ENCODE measurements at regions not wholly inside any gene's neighbourhood (a gene's known extent, or its start where the extent isn't known, plus 50 kb on each side); places are given as distances from the start of the nearest gene placed in this dataset.

DNA sequence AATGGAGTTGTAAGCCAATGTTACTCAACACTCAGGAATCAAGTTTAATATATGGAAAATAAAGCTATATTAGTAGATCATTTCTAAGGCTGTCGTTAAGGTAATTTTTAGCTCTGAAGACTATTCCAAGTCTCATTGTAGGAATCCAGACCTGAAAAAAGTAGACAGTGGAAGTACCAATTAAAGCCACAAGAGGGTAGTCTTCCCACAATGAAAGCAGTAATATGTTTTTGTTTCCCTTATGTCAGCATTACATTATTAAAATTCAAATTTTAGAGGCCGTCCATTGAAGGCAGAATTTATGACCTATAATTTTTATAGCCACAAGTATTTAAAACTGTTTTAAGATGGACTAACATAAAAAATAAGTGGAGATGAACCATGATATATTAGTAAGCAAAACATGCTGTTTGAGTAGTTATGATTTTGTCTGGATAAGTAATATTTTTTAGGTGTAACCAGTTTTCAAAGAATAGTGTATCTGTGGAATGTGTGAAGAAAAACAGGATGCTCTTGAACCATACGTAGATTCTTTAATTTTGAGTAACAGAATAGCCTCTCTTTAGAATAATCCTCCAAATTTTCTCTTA is 372.6 kb upstream of the TECRL start:
- no peak for TF ChIP-seq CEBPB (IDR thresholded peaks at IDR 0.05)
- no peak for TF ChIP-seq NFIC (IDR thresholded peaks at IDR 0.05)
- TF ChIP-seq MAX (IDR thresholded peaks at IDR 0.05), result no peak
- TF ChIP-seq RAD21 (IDR thresholded peaks at IDR 0.05; ENCODE audit: low read depth), result peak; percentile 77
- TF ChIP-seq TAF1 (IDR thresholded peaks at IDR 0.05; ENCODE audit: low read depth), result no peak
- no peak for TF ChIP-seq CREB1 (IDR thresholded peaks at IDR 0.05; ENCODE audit: low read depth)
- TF ChIP-seq EGR1 (IDR thresholded peaks at IDR 0.05), result no peak
- no peak for TF ChIP-seq EP300 (IDR thresholded peaks at IDR 0.05; ENCODE audit: borderline replicate concordance)
- TF ChIP-seq, protein P1, sequence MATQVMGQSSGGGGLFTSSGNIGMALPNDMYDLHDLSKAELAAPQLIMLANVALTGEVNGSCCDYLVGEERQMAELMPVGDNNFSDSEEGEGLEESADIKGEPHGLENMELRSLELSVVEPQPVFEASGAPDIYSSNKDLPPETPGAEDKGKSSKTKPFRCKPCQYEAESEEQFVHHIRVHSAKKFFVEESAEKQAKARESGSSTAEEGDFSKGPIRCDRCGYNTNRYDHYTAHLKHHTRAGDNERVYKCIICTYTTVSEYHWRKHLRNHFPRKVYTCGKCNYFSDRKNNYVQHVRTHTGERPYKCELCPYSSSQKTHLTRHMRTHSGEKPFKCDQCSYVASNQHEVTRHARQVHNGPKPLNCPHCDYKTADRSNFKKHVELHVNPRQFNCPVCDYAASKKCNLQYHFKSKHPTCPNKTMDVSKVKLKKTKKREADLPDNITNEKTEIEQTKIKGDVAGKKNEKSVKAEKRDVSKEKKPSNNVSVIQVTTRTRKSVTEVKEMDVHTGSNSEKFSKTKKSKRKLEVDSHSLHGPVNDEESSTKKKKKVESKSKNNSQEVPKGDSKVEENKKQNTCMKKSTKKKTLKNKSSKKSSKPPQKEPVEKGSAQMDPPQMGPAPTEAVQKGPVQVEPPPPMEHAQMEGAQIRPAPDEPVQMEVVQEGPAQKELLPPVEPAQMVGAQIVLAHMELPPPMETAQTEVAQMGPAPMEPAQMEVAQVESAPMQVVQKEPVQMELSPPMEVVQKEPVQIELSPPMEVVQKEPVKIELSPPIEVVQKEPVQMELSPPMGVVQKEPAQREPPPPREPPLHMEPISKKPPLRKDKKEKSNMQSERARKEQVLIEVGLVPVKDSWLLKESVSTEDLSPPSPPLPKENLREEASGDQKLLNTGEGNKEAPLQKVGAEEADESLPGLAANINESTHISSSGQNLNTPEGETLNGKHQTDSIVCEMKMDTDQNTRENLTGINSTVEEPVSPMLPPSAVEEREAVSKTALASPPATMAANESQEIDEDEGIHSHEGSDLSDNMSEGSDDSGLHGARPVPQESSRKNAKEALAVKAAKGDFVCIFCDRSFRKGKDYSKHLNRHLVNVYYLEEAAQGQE (IDR thresholded peaks at IDR 0.05; ENCODE audit: low read depth), result no peak
- TF ChIP-seq YY1 (IDR thresholded peaks at IDR 0.05; ENCODE audit: low read depth), result no peak
